ENCODE measurements at regions not wholly inside any gene's neighbourhood (a gene's known extent, or its start where the extent isn't known, plus 50 kb on each side); places are given as distances from the start of the nearest gene placed in this dataset.
"Not testable (repeated sequence)": the region's sequence is repeated elsewhere in the genome, so short reads cannot be mapped to it uniquely, and the experiment has no call there.

DNA sequence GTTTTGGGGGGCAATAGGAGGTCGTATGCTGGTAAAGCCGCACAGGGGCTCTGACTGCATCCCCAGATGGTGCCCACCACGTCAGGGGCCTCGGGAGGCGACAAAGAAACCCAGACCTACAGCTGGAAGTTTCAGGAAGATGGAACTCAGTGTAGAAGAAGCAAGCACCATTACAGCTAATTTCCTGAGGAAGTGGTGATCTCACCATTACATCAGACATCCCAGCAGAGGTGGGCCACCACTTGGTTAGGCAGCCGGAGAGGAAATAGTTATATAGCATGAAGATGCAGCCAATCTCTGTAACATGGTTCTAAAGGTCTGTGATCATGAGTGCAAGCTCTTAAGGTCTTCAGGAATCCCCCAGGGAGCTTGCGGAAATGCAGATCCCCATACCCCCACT lies 127.3 kb upstream of the PCBD1 start:
- Histone ChIP-seq H3K36me3 (ENCODE audit: control insufficient read depth, insufficient read depth, low read length) (no peaks in the 10 kb centered on the region), H3K27me3 (ENCODE audit: control insufficient read depth, insufficient read depth, low read length) (no peaks in the 10 kb centered on the region), H3K4me3 (ENCODE audit: low read depth, low read length) (no peak overlapping the region)
- TF ChIP-seq, protein P1, sequence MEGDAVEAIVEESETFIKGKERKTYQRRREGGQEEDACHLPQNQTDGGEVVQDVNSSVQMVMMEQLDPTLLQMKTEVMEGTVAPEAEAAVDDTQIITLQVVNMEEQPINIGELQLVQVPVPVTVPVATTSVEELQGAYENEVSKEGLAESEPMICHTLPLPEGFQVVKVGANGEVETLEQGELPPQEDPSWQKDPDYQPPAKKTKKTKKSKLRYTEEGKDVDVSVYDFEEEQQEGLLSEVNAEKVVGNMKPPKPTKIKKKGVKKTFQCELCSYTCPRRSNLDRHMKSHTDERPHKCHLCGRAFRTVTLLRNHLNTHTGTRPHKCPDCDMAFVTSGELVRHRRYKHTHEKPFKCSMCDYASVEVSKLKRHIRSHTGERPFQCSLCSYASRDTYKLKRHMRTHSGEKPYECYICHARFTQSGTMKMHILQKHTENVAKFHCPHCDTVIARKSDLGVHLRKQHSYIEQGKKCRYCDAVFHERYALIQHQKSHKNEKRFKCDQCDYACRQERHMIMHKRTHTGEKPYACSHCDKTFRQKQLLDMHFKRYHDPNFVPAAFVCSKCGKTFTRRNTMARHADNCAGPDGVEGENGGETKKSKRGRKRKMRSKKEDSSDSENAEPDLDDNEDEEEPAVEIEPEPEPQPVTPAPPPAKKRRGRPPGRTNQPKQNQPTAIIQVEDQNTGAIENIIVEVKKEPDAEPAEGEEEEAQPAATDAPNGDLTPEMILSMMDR (IDR thresholded peaks at IDR 0.05; ENCODE audit: insufficient read depth, low read length, poor library complexity, severe bottlenecking) = no peak
- no peak for DNase-seq (ENCODE audit: low read depth)

DNA sequence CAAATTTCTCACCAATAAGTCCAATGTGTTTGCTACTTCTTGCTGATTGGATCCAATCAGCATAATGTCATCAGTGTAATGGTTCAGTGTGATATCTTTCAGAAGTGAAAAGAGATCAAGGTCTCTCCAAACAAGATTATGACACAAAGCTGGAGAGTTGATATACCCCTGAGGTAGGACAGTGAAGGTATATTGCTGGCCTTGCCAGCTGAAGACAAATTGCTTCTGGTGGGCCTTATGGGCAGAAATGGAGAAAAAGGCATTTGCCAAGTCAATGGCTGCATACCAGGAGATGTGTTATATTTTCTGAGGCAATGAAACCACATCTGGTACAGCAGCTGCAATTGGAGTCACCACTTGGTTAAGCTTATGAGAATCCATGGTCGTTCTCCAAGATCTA lies 131.7 kb upstream of the PCBD1 start:
- not testable (repeated sequence) for H3K4me3 ChIP-seq (ENCODE audit: low read depth, low read length); DNase-seq (ENCODE audit: low read depth); H3K36me3 ChIP-seq (ENCODE audit: control insufficient read depth, insufficient read depth, low read length); H3K27me3 ChIP-seq (ENCODE audit: control insufficient read depth, insufficient read depth, low read length)

DNA sequence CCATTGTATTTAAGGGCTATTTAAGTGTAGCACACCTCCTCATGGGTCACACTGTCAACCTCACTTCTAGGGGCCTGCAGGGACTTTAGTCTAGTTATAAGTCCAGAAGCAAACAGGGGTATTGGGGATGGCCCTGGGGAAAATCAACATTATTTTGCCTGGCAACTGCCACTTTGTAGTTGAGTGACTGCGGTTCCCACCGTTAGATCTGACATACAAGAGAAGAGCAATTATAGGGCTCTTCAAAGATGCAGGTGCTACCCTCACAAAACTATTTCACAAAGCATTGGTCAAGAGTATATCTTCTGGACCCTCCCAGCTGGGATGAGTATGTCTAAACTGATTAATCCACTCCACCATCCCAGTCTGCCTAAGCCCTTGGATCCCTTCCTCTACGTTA lies 133.0 kb upstream of the PCBD1 start:
- no peak overlapping the region for H3K4me3 ChIP-seq (ENCODE audit: low read depth, low read length)
- H3K36me3 ChIP-seq (ENCODE audit: control insufficient read depth, insufficient read depth, low read length) = no peaks in the 10 kb centered on the region
- TF ChIP-seq, protein P1 (IDR thresholded peaks at IDR 0.05; ENCODE audit: insufficient read depth, low read length, poor library complexity, severe bottlenecking) = no peak
- no peak for DNase-seq (ENCODE audit: low read depth)
- peaks cover 2% of the 10 kb centered on the region for H3K27me3 ChIP-seq (ENCODE audit: control insufficient read depth, insufficient read depth, low read length)

DNA sequence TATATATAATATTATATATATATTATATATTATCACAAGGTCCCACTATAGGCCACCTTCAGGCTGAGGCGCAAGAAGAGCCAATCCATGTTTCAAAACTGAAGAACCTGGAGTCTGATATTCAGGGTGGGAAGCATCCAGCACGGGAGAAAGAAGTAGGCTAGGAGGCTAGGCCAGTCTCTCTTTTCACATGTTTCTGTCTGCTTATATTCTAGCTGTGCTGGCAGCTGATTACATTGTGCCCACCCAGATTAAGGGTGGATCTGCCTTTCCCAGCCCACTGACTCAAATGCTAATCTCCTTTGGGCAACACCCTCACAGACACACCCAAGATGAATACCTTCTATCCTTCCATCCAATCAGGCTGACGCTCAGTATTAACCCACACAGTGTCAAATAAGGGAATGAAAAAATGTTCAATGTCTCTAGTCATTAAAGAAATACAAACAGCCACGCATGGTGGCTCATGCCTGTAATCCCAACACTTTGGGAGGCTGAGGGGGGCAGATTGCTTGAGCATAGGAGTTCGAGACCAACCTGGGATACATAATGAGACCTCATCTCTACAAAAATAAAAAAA lies 135.4 kb upstream of the PCBD1 start:
- peaks cover 2% of the 10 kb centered on the region for H3K27me3 ChIP-seq (ENCODE audit: control insufficient read depth, insufficient read depth, low read length)
- TF ChIP-seq, protein P1 (IDR thresholded peaks at IDR 0.05; ENCODE audit: insufficient read depth, low read length, poor library complexity, severe bottlenecking) = no peak

DNA sequence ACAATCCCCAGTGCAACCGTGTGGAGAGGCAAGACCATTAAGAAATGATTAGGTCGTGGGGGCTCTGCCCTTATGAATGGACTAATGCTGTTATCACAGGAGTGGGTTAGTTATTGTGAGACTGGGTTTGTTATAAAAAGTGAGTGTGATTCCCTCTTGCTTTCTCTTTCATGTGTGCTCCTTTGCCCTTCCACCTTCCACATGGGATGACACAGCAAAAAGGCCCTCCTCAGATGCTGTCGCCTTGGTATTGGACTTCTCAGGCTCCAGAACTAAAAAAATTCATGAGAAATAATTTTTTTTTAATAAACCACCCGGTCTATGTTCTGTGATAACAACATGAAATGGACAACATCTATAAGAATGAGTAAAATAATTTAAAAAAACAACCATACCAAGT lies 136.1 kb upstream of the PCBD1 start:
- H3K4me3 ChIP-seq (ENCODE audit: low read depth, low read length) = no peak overlapping the region
- no peaks in the 10 kb centered on the region for H3K36me3 ChIP-seq (ENCODE audit: control insufficient read depth, insufficient read depth, low read length)
- TF ChIP-seq, protein P1 (IDR thresholded peaks at IDR 0.05; ENCODE audit: insufficient read depth, low read length, poor library complexity, severe bottlenecking) = no peak
- no peak for DNase-seq (ENCODE audit: low read depth)
- H3K27me3 ChIP-seq (ENCODE audit: control insufficient read depth, insufficient read depth, low read length) = peaks cover 2% of the 10 kb centered on the region

More for the DNA sequence above, 135.4 kb upstream of the PCBD1 start:
- Histone ChIP-seq H3K36me3 (ENCODE audit: control insufficient read depth, insufficient read depth, low read length) (no peaks in the 10 kb centered on the region), H3K4me3 (ENCODE audit: low read depth, low read length) (no peak overlapping the region)
- no peak for DNase-seq (ENCODE audit: low read depth)

DNA sequence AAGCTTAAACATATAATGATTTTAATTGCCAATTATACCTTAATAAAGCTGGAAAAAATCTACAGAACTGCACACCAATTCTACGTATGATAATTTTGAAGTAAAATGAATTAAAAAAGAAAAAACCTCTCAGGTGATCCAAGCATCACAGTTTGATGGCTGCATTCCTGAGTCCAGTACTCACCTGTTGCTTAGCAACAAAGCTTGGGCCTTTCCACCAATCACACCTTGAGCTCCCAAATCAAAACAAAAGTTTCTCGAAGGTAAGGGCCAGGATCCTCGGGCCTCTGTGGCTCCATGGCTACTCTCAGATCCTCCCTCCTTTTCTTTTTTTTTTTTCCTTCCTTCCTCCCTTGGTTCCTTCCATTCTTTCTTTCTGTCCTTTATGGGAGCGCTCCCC lies 137.2 kb upstream of the PCBD1 start:
- DNase-seq (ENCODE audit: low read depth) = no peak
- no peak overlapping the region for H3K4me3 ChIP-seq (ENCODE audit: low read depth, low read length)
- peaks cover 2% of the 10 kb centered on the region for H3K27me3 ChIP-seq (ENCODE audit: control insufficient read depth, insufficient read depth, low read length)
- TF ChIP-seq, protein P1 (IDR thresholded peaks at IDR 0.05; ENCODE audit: insufficient read depth, low read length, poor library complexity, severe bottlenecking) = no peak
- no peaks in the 10 kb centered on the region for H3K36me3 ChIP-seq (ENCODE audit: control insufficient read depth, insufficient read depth, low read length)

Measured in kidney epithelial cell (primary cell).